NAMALWA (cell line): ENCODE measurements at regions not wholly inside any gene's neighbourhood (a gene's known extent, or its start where the extent isn't known, plus 50 kb on each side); places are given as distances from the start of the nearest gene placed in this dataset.

Experiments
- DNase-seq: peaks from one replicate; pipeline ENCODE4 v3.0.0-alpha.2; 2015; ENCODE audit warnings: low spot score

DNA sequence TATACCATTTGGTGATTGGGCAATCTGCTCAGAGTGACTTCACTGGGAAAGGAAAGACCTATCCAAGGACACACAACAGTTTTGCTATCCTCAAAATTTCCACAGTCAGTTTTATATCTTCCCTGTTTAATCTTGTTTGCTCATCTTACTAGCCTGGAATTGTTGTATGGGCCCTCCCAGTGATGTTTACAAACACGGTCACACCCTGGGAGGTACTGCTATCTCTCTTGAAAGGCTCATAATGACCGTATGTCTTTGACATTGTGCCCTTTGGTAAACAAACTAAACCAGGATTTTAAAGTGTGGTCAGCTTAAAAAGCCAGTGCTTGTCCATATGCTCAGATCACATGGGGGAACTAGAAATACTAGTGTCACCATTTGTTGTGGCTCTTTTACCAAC is 277.0 kb downstream of the CDH2 start:
- no peak for DNase-seq

- no peak for DNase-seq
Measured at GRCh38 chr18:27894746-27895145, 282.2 kb downstream of the CDH2 start.

GRCh38 chr18:27887711-27888495 is 289.0 kb downstream of the CDH2 start:
- no peak for DNase-seq

- DNase-seq: no peak
Measured at GRCh38 chr18:27887287-27887686, 289.6 kb downstream of the CDH2 start.

GRCh38 chr18:27879540-27879939 is 297.4 kb downstream of the CDH2 start:
- DNase-seq: no peak

DNA sequence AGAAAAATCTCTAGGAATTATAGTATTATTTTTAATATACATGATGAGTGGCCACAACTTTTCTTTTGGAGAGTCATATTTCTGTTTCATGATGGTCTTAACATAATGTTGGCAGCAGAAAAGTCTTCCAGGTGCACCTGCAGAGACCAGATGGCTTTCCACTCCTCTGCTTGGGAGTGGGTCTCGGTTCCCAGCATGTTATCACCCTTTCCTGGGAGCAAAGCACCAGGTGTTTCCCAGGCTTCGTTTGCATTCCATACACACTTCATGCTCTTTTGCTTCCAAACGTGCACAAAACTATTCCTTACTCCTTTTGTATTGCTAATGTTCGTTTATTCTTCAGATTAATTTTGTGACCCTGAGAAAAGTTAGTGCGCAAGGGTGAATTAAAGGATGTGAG is 305.2 kb downstream of the CDH2 start:
- DNase-seq: no peak

- no peak for DNase-seq
Measured at GRCh38 chr18:27869735-27870134, 307.2 kb downstream of the CDH2 start.

- no peak for DNase-seq
Measured at GRCh38 chr18:27865431-27865830, 311.5 kb downstream of the CDH2 start.

- DNase-seq: no peak
Measured at GRCh38 chr18:27863780-27864430, 313.0 kb downstream of the CDH2 start.

- no peak for DNase-seq
Measured at GRCh38 chr18:27862041-27862682, 314.8 kb downstream of the CDH2 start.

DNA sequence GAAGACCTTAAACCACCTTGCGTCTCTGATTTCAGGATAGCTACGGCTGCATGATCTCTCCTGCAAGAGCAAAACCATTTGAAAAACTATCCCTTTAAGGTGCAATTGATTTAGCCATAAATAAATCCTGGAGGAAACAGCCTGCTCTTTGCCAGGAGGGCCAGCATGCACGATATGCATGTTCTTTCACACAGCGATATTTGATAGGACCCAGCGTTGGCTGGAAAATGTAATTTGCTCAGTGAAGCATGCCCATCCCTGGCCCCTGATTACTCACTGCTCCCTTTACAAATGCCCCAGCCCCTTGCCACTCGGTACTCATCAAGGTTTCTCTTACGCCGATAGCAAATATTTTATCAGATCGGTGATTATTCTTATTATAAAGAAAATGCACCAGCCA is 315.4 kb downstream of the CDH2 start:
- DNase-seq: no peak

- DNase-seq: no peak
Measured at GRCh38 chr18:27860701-27861107, 316.2 kb downstream of the CDH2 start.

GRCh38 chr18:27860011-27860410 is 316.9 kb downstream of the CDH2 start:
- no peak for DNase-seq

- DNase-seq: no peak
Measured at GRCh38 chr18:27856820-27857219, 320.1 kb downstream of the CDH2 start.

DNA sequence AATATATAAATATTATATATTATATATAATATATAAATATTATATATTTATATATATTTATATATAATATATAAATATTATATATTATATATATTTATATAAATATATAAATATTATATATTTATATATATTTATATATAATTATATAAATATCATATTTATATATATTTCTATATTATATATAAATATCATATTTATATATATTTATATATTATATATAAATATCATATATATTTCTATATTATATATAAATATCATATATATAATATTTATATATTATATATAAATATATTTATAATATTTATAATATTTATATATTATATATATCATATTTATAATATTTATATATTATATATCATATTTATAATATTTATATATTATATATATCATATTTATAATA is 321.4 kb downstream of the CDH2 start:
- no peak for DNase-seq

- no peak for DNase-seq
Measured at GRCh38 chr18:27854631-27855030, 322.3 kb downstream of the CDH2 start.

DNA sequence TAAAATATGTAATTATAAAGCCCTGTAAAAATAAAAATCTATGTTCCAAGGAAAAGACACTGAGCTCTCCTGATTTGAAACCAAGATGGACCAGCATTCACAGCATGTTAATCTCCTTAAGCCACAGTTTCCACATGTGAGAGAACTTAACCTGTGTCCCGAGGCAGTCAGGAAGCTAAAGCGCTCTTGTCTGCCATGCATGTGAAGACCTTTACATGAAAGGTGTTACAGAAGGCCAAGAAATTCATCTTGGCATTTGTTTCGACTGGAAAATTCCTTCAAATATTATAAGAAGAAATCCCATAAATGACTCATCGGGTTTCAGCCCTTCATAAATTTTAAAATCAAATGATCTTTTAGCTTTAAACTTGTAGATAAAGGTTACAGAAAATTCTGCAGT is 328.6 kb downstream of the CDH2 start:
- no peak for DNase-seq

GRCh38 chr18:27847412-27847811 is 329.5 kb downstream of the CDH2 start:
- no peak for DNase-seq

- no peak for DNase-seq
Measured at GRCh38 chr18:27845897-27846296, 331.0 kb downstream of the CDH2 start.

- no peak for DNase-seq
Measured at GRCh38 chr18:27843783-27844777, 332.9 kb downstream of the CDH2 start.

GRCh38 chr18:27839141-27839540 is 337.8 kb downstream of the CDH2 start:
- DNase-seq: no peak

GRCh38 chr18:27838225-27838624 is 338.7 kb downstream of the CDH2 start:
- DNase-seq: no peak
